ENCODE measurements at regions not wholly inside any gene's neighbourhood (a gene's known extent, or its start where the extent isn't known, plus 50 kb on each side); places are given as distances from the start of the nearest gene placed in this dataset.
"Not testable (repeated sequence)": the region's sequence is repeated elsewhere in the genome, so short reads cannot be mapped to it uniquely, and the experiment has no call there.

GRCh38 chr21:13874001-13874400, 264.4 kb downstream of the POTED start:
- H3K27me3 ChIP-seq (ENCODE audit: control insufficient read depth in 2 of 2, insufficient read depth in 2 of 2, low read length in 2 of 2); FAIRE-seq; BruUV-seq (replicated peaks); H3K9ac ChIP-seq (ENCODE audit: insufficient read depth in 1 of 2, low read depth in 2 of 2, low read length in 2 of 2); H3K4me2 ChIP-seq (ENCODE audit: insufficient read depth, low read length); H3K4me3 ChIP-seq; H3K79me2 ChIP-seq (ENCODE audit: control insufficient read depth, insufficient read depth, low read length); H3K4me1 ChIP-seq (replicated peaks in 1 of 2; ENCODE audit: control insufficient read depth in 2 of 2, insufficient read depth in 2 of 2, low read length in 2 of 2); H3K27ac ChIP-seq (ENCODE audit: extremely low read depth, low read depth, low read length); H2AFZ ChIP-seq (ENCODE audit: low read depth, low read length); ATAC-seq; POLR2A ChIA-PET; H3K9me3 ChIP-seq (replicated peaks; ENCODE audit: control insufficient read depth, insufficient read depth, low read depth, low read length); H3K36me3 ChIP-seq (ENCODE audit: control insufficient read depth, insufficient read depth, low read length); H4K20me1 ChIP-seq (replicated peaks; ENCODE audit: control insufficient read depth, insufficient read depth, low read length); H3K9me1 ChIP-seq (ENCODE audit: control insufficient read depth, insufficient read depth, low read length); intact Hi-C loops (cut with micrococcal nuclease); DNase-seq (ENCODE audit: extremely low read depth in 1 of 4, low spot score in 3 of 4); CTCF ChIA-PET (ENCODE audit: low intra/inter-chr PET ratio); in situ Hi-C loops (cut with MboI): not testable (repeated sequence)
- TF ChIP-seq EGR1 (conservative IDR thresholded peaks at IDR 0.05), result 0 out of 2 replicates have a peak, but pooled peaks have one; percentile 20
- 3% methylated on average over 3 of the region's 3 CpGs for WGBS (ENCODE audit: insufficient coverage, low coverage, missing lambda C conversion rate)

GRCh38 chr21:13854638-13855037, 245.1 kb downstream of the POTED start:
- Histone ChIP-seq H2AFZ (ENCODE audit: low read depth, low read length) (no peak overlapping the region), H3K36me3 (ENCODE audit: control insufficient read depth, insufficient read depth, low read length) (no peaks in the 10 kb centered on the region), H3K9ac (ENCODE audit: insufficient read depth in 1 of 2, low read depth in 2 of 2, low read length in 2 of 2) (no peak overlapping the region), H3K79me2 (ENCODE audit: control insufficient read depth, insufficient read depth, low read length) (no peaks in the 10 kb centered on the region), H3K4me2 (ENCODE audit: insufficient read depth, low read length) (no peak overlapping the region), H4K20me1 (replicated peaks; ENCODE audit: control insufficient read depth, insufficient read depth, low read length) (no peaks in the 10 kb centered on the region), H3K9me1 (ENCODE audit: control insufficient read depth, insufficient read depth, low read length) (no peaks in the 10 kb centered on the region), H3K9me3 (replicated peaks; ENCODE audit: control insufficient read depth, insufficient read depth, low read depth, low read length) (no peaks in the 10 kb centered on the region), H3K27me3 (ENCODE audit: control insufficient read depth in 2 of 2, insufficient read depth in 2 of 2, low read length in 2 of 2) (no peaks in the 10 kb centered on the region), H3K4me3 (no peak overlapping the region), H3K4me1 (replicated peaks in 1 of 2; ENCODE audit: control insufficient read depth in 2 of 2, insufficient read depth in 2 of 2, low read length in 2 of 2) (no peaks in the 10 kb centered on the region), H3K27ac (ENCODE audit: extremely low read depth, low read depth, low read length) (no peak overlapping the region)
- ATAC-seq (no peak), DNase-seq (ENCODE audit: extremely low read depth in 1 of 4, low spot score in 3 of 4) (peak in 1 of 4 experiments; percentile 13), FAIRE-seq (no peak)
- 5% methylated on average over 7 of the region's 7 CpGs for WGBS (ENCODE audit: insufficient coverage, low coverage, missing lambda C conversion rate)
- in situ Hi-C loops (cut with MboI), result no loop called here
- ChIA-PET POLR2A (no interaction called here), CTCF (ENCODE audit: low intra/inter-chr PET ratio) (no interaction called here)
- peak; percentile 18; the same call in 1 of the 2 replicates for TF ChIP-seq CHD2 (IDR thresholded peaks at IDR 0.05; ENCODE audit: low read depth, low read length)
- TF ChIP-seq RFX5 (IDR thresholded peaks at IDR 0.05; ENCODE audit: low read depth, low read length), result peak; percentile 88
- TF ChIP-seq SUPT5H (IDR thresholded peaks at IDR 0.05), result no peak
- intact Hi-C loops (cut with micrococcal nuclease), result no loop called here
- BruUV-seq (replicated peaks), result no TSS peak

GRCh38 chr21:13850808-13851207, 241.2 kb downstream of the POTED start:
- ATAC-seq; H3K27ac ChIP-seq (ENCODE audit: extremely low read depth, low read depth, low read length); H2AFZ ChIP-seq (ENCODE audit: low read depth, low read length): not testable (repeated sequence)

GRCh38 chr21:13849489-13849888, 239.9 kb downstream of the POTED start:
- POLR2A ChIA-PET; H3K79me2 ChIP-seq (ENCODE audit: control insufficient read depth, insufficient read depth, low read length); H3K4me3 ChIP-seq; H3K27me3 ChIP-seq (ENCODE audit: control insufficient read depth in 2 of 2, insufficient read depth in 2 of 2, low read length in 2 of 2); H4K20me1 ChIP-seq (replicated peaks; ENCODE audit: control insufficient read depth, insufficient read depth, low read length); H3K4me2 ChIP-seq (ENCODE audit: insufficient read depth, low read length); H3K27ac ChIP-seq (ENCODE audit: extremely low read depth, low read depth, low read length); BruUV-seq (replicated peaks); H3K36me3 ChIP-seq (ENCODE audit: control insufficient read depth, insufficient read depth, low read length); H2AFZ ChIP-seq (ENCODE audit: low read depth, low read length); DNase-seq (ENCODE audit: extremely low read depth in 1 of 4, low spot score in 3 of 4); H3K9ac ChIP-seq (ENCODE audit: insufficient read depth in 1 of 2, low read depth in 2 of 2, low read length in 2 of 2); H3K9me3 ChIP-seq (replicated peaks; ENCODE audit: control insufficient read depth, insufficient read depth, low read depth, low read length); H3K9me1 ChIP-seq (ENCODE audit: control insufficient read depth, insufficient read depth, low read length); FAIRE-seq; ATAC-seq; in situ Hi-C loops (cut with MboI); intact Hi-C loops (cut with micrococcal nuclease); CTCF ChIA-PET (ENCODE audit: low intra/inter-chr PET ratio); H3K4me1 ChIP-seq (replicated peaks in 1 of 2; ENCODE audit: control insufficient read depth in 2 of 2, insufficient read depth in 2 of 2, low read length in 2 of 2): not testable (repeated sequence)
- WGBS (ENCODE audit: insufficient coverage, low coverage, missing lambda C conversion rate), result 0% methylated on average over 3 of the region's 3 CpGs

More at GRCh38 chr21:13850808-13851207, 241.2 kb downstream of the POTED start:
- FAIRE-seq; H3K4me3 ChIP-seq; H3K27me3 ChIP-seq (ENCODE audit: control insufficient read depth in 2 of 2, insufficient read depth in 2 of 2, low read length in 2 of 2); DNase-seq (ENCODE audit: extremely low read depth in 1 of 4, low spot score in 3 of 4); CTCF ChIA-PET (ENCODE audit: low intra/inter-chr PET ratio); H3K4me2 ChIP-seq (ENCODE audit: insufficient read depth, low read length); BruUV-seq (replicated peaks); H3K9ac ChIP-seq (ENCODE audit: insufficient read depth in 1 of 2, low read depth in 2 of 2, low read length in 2 of 2); H3K36me3 ChIP-seq (ENCODE audit: control insufficient read depth, insufficient read depth, low read length); POLR2A ChIA-PET; H3K4me1 ChIP-seq (replicated peaks in 1 of 2; ENCODE audit: control insufficient read depth in 2 of 2, insufficient read depth in 2 of 2, low read length in 2 of 2); H3K9me3 ChIP-seq (replicated peaks; ENCODE audit: control insufficient read depth, insufficient read depth, low read depth, low read length); H3K9me1 ChIP-seq (ENCODE audit: control insufficient read depth, insufficient read depth, low read length); H3K79me2 ChIP-seq (ENCODE audit: control insufficient read depth, insufficient read depth, low read length); in situ Hi-C loops (cut with MboI); H4K20me1 ChIP-seq (replicated peaks; ENCODE audit: control insufficient read depth, insufficient read depth, low read length); intact Hi-C loops (cut with micrococcal nuclease): not testable (repeated sequence)
- WGBS (ENCODE audit: insufficient coverage, low coverage, missing lambda C conversion rate), result 8% methylated on average over 7 of the region's 7 CpGs
